Fibroblast of skin of left biceps (primary cell): ENCODE measurements at regions not wholly inside any gene's neighbourhood (a gene's known extent, or its start where the extent isn't known, plus 50 kb on each side); places are given as distances from the start of the nearest gene placed in this dataset.

Experiments
- DNase-seq, 2 experiments: peaks; one replicate each; pipeline ENCODE4 v3.0.0-alpha.2; 2013; ENCODE audit warnings: low read depth in 2 of 2

- DNase-seq: no peak
These were observed 155.6 kb upstream of the POU3F3 start for GRCh38 chr2:104698276-104698675.

- no peak for DNase-seq
These were observed 152.5 kb upstream of the POU3F3 start for GRCh38 chr2:104701411-104701911.

- no peak for DNase-seq
These were observed 151.7 kb upstream of the POU3F3 start for GRCh38 chr2:104702031-104702850.

GRCh38 chr2:104703669-104704068 lies 150.2 kb upstream of the POU3F3 start:
- no peak for DNase-seq

- DNase-seq: no peak
These were observed 149.2 kb upstream of the POU3F3 start for GRCh38 chr2:104704496-104705245.

GRCh38 chr2:104707056-104707455 lies 146.9 kb upstream of the POU3F3 start:
- no peak for DNase-seq

- no peak for DNase-seq
These were observed 144.9 kb upstream of the POU3F3 start for GRCh38 chr2:104708967-104709366.

- no peak for DNase-seq
These were observed 137.9 kb upstream of the POU3F3 start for GRCh38 chr2:104716061-104716460.

- DNase-seq: no peak
These were observed 120.5 kb upstream of the POU3F3 start for GRCh38 chr2:104733226-104733943.

GRCh38 chr2:104734937-104735586 lies 118.9 kb upstream of the POU3F3 start:
- no peak for DNase-seq

- DNase-seq: no peak
These were observed 117.9 kb upstream of the POU3F3 start for GRCh38 chr2:104736026-104736425.

GRCh38 chr2:104741860-104742259 lies 112.1 kb upstream of the POU3F3 start:
- DNase-seq: no peak

GRCh38 chr2:104744537-104744936 lies 109.4 kb upstream of the POU3F3 start:
- DNase-seq: no peak

GRCh38 chr2:104745846-104746245 lies 108.1 kb upstream of the POU3F3 start:
- DNase-seq: no peak

- DNase-seq: no peak
These were observed 107.6 kb upstream of the POU3F3 start for GRCh38 chr2:104746299-104746698.

GRCh38 chr2:104746858-104747257 lies 107.1 kb upstream of the POU3F3 start:
- DNase-seq: no peak

GRCh38 chr2:104749856-104750460 lies 104.0 kb upstream of the POU3F3 start:
- DNase-seq: no peak

- no peak for DNase-seq
These were observed 101.4 kb upstream of the POU3F3 start for GRCh38 chr2:104752504-104752903.

- DNase-seq: no peak
These were observed 98.7 kb upstream of the POU3F3 start for GRCh38 chr2:104755026-104755878.

GRCh38 chr2:104756118-104756517 lies 97.8 kb upstream of the POU3F3 start:
- DNase-seq: no peak
